ENCODE measurements at regions not wholly inside any gene's neighbourhood (a gene's known extent, or its start where the extent isn't known, plus 50 kb on each side); places are given as distances from the start of the nearest gene placed in this dataset.

DNA sequence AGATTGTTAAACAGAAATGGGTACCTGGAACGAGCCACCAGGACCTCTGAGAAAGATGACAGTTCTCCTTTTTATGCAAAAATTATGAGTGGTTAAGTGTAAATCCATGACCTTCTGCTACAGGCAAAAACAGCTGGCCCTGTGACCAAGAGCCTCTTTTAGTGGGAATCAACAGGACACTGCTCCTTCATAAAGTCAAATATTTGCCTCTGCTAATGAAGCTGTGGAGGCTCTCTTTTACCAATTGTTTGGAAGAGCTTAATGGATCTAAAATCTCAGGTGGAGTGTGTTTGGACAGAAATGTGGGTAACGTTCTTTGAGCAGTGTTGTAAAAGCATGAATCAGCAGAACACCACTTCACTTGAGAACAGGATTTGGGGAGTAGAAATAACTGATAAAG lies 117.5 kb upstream of the PCSK2 start:
- TF ChIP-seq GATA3 (IDR thresholded peaks at IDR 0.05; ENCODE audit: low read depth, low read length) = no peak
- TF ChIP-seq GATA2 (IDR thresholded peaks at IDR 0.05; ENCODE audit: low read depth, low read length) = no peak

DNA sequence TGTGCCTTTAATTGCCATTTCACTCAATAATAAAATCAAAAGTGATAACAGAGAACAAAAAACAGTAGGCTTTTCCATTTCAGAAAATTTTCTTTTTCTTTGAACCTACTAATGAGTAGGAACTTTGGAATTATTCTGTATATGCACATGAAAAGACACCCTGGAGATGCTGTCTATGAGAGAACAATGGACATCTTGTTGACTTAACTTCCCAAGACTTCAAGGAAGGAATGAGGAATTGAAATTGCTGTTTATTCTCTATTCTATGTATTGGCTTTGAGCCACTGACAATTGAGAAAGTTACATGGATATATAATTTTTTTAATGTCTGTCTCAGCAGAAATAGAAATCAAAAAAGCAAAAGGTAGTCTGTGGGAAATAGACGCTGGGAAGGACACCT lies 98.6 kb upstream of the PCSK2 start:
- TF ChIP-seq GATA2 (IDR thresholded peaks at IDR 0.05; ENCODE audit: low read depth, low read length) (no peak), GATA3 (IDR thresholded peaks at IDR 0.05; ENCODE audit: low read depth, low read length) (no peak)

DNA sequence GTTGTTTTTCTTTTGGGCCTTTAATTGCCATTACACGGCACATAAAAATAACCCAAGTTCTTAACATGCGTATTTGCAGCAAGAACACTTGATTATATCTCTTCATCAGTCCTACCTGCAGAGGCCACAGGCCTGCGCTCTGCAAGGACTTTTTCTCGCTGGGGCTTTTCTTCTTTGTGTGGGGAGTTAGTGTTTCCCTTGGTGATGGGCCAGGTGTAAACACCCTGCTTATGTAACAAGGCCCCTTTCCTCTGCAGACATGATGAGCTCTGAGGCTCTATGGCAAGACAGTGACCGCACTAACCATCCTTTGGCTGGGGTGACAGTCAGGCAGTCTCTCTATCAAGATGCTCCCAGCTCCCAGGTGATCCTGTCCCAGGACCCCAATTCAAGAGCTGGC lies 97.8 kb upstream of the PCSK2 start:
- TF ChIP-seq GATA2 (IDR thresholded peaks at IDR 0.05; ENCODE audit: low read depth, low read length) (no peak), GATA3 (IDR thresholded peaks at IDR 0.05; ENCODE audit: low read depth, low read length) (no peak)

DNA sequence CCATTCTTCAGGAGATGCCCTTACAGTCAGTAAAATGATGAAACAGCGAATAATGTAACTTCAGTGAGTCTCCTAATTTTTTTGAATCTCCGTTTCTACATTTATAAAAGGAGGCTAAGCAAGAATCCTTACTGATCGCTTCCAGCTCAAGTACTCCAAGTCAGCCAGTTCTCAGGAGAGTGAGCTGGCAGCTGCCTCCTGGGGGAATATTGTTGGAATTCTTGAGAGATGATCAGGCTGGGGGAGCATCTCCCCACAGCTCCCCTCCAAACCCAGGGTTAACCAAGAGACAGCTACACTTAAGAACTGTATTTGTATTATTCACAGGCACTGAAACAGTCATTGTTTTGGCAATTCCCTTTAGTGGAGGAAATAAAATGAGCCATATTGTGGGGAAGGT lies 89.1 kb upstream of the PCSK2 start:
- TF ChIP-seq GATA3 (IDR thresholded peaks at IDR 0.05; ENCODE audit: low read depth, low read length) = no peak

DNA sequence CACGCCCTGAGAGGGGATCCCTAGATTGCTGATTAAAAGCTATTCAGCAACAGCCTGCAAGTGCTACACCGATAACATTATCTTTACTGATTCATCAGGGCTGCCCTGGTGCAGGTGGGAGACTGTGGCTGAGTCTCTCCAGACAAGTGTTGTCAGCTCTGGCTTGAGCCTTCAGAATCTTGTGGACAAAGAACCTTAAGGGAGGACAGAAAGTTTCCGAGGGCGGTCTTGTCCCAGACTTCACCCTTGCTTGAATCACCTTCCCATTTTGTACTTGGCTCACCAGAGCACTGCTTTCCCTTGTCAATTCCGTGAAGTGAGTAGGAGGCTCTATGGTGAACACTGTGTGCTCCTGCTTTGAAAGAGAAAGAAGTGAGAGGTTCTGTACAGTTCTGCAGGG lies 88.6 kb upstream of the PCSK2 start:
- no peak for TF ChIP-seq GATA3 (IDR thresholded peaks at IDR 0.05; ENCODE audit: low read depth, low read length)
- no peak for TF ChIP-seq GATA2 (IDR thresholded peaks at IDR 0.05; ENCODE audit: low read depth, low read length)

DNA sequence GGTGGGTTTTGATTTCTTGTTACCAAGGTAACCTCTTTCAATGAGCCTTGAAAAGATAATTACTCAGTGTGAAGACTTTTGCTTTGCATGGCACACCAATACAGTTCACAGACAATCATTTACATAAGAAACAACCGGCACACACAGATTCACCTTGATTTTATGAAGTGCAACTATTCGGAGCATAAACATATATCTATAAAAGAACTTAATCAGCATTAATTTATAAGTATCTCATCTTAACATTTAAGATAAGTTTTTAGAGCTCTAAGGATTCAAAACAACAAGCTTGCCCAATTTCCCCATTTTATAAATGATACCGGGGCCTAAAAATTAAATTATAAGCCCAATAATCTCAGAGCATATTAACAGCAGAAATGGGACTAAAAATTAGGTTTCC lies 85.9 kb upstream of the PCSK2 start:
- no peak for TF ChIP-seq GATA3 (IDR thresholded peaks at IDR 0.05; ENCODE audit: low read depth, low read length)
- no peak for TF ChIP-seq GATA2 (IDR thresholded peaks at IDR 0.05; ENCODE audit: low read depth, low read length)

DNA sequence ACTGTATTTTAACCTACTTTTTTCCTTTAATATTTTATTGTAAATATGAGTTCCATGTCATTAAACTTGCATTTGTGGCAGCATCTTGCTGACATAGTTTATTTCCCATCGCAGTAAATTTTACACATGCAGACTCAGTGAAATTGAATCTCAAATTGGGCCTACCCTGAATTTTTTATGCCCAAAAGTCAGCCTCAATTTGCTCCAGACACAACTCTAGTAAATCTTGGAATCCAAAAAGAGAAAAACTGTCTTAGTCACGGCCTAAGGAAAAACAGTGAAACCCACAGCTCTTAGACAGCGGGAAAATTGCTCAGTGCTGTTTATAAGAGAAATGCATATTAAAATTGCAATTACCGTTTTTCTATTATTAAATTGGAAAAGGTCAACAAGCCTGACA lies 85.3 kb upstream of the PCSK2 start:
- no peak for TF ChIP-seq GATA2 (IDR thresholded peaks at IDR 0.05; ENCODE audit: low read depth, low read length)
- no peak for TF ChIP-seq GATA3 (IDR thresholded peaks at IDR 0.05; ENCODE audit: low read depth, low read length)

DNA sequence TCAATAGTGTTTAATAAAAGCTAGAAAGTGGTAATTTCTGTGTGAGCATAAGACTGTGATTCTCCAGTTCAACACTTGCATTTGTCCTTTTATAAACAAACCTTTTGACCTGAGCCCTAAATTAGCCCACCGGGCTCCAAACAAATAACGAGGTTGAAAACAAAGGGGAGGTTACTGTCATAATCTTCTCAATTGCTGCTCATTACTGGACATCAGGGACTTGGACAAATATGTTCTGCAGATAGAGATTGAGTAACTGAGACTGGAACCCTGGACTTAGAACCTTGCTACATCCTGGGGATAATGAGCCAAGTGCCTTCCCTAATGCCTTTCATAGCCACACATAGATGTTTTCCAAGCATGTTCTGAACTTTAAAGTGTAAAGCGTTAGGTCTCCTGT lies 84.2 kb upstream of the PCSK2 start:
- TF ChIP-seq GATA2 (IDR thresholded peaks at IDR 0.05; ENCODE audit: low read depth, low read length) = no peak
- TF ChIP-seq GATA3 (IDR thresholded peaks at IDR 0.05; ENCODE audit: low read depth, low read length) = no peak

DNA sequence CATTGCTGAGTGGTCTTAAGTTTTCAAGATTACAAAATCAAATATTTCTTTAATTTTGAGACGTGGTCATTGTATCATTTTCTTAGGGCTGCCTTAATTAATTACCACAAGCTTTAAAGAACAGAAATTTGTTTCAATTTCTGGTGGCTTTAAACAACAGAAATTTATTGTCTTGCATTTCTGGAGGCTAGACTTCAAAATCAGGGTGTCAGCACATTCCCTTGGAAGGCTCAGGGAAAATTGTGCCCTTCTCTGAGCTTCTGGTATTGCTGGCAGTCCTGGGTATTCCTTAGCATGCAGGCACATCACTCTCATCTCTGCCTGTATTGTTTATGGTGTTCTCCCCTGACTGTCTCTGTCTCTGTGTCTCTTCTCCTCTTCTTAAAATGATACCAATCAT lies 76.0 kb upstream of the PCSK2 start:
- no peak for TF ChIP-seq GATA2 (IDR thresholded peaks at IDR 0.05; ENCODE audit: low read depth, low read length)
- TF ChIP-seq GATA3 (IDR thresholded peaks at IDR 0.05; ENCODE audit: low read depth, low read length) = no peak

DNA sequence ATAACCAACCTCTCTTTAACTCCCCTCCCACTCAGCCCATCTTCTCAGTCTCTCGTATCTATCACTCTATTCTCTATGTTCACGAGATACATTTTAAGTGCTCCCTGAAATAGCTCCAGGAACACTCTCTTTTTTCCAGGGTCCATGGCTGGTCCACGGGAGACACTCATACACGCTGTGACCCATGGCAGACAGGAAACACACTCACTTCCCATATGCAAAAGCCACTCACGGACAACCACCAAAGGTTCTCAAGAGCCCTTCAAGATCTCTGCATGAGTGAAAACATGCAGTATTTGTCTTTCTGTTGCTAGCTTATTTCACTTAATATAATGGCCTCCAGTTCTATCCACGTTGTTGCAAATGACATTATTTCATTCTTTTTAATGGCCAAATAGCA lies 71.4 kb upstream of the PCSK2 start:
- TF ChIP-seq GATA3 (IDR thresholded peaks at IDR 0.05; ENCODE audit: low read depth, low read length) (no peak), GATA2 (IDR thresholded peaks at IDR 0.05; ENCODE audit: low read depth, low read length) (no peak)

DNA sequence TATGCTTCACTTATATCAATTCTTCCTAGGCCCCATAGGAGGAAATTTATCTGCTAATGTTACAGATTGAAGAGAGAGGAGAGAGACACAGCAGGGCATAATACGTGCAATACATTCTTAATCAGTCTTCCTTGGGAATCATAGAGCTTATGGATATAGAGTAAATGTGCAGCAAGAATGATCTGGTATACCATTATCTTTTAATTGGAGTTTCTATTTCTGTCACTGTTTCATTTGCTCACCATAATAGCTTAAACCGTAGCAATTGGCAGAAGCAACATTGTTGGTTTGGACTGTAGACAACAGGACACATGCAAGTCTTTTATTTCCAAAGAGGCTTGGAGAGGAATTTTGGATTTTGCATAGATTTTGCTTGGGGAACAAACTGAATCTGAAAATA lies 68.1 kb upstream of the PCSK2 start:
- TF ChIP-seq GATA2 (IDR thresholded peaks at IDR 0.05; ENCODE audit: low read depth, low read length) (no peak), GATA3 (IDR thresholded peaks at IDR 0.05; ENCODE audit: low read depth, low read length) (no peak)

DNA sequence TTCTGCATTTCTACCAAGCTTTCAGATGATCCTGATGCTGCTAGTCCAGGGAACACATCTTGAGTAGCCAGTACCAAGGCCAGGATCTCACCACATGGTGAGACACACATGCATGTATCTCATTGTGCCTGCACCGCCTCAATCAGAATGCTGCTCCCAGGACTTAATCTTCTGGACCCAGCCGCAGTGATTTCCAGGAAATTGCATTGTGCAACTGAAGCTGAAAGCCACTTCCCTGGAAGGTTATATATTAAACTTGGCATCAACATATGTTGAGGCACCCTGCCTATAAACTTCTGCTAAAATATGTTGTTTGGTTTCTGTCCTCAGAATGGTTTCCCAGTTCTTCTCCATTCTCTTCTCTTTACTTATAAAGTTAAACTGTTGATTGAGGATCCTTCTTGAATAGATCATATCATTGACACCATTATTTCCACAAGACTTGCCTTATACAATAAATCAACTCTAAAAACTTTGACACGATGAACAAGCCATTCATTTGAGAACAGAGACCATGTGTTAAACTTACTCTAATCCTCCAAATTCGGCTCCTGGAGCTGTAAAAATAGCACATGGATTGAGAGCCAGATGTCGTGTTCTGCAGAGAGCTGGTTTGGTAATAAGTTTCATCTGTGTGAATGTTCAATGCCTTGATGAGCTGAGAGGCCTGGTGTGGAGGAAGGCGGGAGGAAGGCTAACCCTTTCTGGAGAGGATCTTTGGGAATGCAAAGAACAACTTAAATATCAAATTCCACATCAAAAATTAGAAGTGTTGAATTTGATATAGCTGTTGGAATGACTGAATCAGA lies 65.0 kb upstream of the PCSK2 start:
- TF ChIP-seq GATA2 (IDR thresholded peaks at IDR 0.05; ENCODE audit: low read depth, low read length) = no peak
- no peak for TF ChIP-seq GATA3 (IDR thresholded peaks at IDR 0.05; ENCODE audit: low read depth, low read length)

DNA sequence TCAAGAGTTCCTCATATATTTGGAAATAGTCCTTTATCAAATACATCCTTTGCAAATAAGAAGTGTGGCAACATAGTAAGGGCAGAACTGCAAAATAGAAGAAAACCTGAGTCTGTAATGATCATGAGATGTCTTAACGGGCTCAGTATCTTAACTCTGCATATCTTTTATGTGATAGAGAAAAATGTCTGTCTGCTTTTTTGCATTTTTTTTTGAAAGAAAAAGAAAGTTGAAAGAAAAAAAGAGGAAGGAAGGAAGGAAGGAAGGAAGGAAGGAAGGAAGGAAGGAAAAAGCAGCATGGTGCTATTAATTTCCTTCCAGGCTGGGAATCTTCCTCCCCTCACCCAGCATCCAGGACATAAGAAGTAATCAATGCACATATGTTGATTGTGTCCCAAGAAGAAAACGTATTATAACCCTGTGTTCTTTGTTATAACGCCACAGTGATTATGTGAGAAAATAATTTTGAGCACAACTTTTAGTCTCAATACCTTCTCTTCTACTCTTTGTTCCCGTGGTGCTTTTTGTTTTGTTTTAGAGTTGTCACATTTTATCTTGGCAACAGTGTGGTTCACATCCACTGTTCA lies 58.7 kb upstream of the PCSK2 start:
- TF ChIP-seq GATA2 (IDR thresholded peaks at IDR 0.05; ENCODE audit: low read depth, low read length) = no peak
- no peak for TF ChIP-seq GATA3 (IDR thresholded peaks at IDR 0.05; ENCODE audit: low read depth, low read length)

DNA sequence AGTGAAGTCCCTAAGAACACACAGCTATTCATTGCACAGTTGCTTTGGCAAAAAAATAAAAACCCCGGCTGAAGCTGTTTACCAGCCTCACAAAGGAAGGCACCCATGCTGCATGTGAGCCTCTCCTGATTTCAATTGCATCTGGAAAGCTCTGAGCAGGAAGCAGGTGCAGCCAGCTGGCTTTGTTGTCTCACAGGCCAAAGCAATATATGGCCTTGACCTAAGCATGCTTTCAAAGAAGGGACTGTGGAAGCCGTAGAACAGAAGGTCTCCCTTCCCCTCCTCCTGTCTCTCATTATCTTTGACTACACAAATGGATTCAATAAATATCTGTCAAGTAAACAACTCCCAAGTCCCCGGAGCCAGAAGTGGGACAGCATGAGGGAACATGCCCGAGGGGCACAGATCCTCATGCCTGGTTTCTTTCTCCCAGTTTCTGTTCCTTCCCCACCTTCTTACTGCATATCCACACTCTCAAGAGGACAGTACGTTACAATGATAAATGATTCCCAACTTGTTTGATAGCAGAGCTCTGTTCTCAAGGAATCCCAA lies 57.2 kb upstream of the PCSK2 start:
- TF ChIP-seq GATA2 (IDR thresholded peaks at IDR 0.05; ENCODE audit: low read depth, low read length) (no peak), GATA3 (IDR thresholded peaks at IDR 0.05; ENCODE audit: low read depth, low read length) (no peak)

DNA sequence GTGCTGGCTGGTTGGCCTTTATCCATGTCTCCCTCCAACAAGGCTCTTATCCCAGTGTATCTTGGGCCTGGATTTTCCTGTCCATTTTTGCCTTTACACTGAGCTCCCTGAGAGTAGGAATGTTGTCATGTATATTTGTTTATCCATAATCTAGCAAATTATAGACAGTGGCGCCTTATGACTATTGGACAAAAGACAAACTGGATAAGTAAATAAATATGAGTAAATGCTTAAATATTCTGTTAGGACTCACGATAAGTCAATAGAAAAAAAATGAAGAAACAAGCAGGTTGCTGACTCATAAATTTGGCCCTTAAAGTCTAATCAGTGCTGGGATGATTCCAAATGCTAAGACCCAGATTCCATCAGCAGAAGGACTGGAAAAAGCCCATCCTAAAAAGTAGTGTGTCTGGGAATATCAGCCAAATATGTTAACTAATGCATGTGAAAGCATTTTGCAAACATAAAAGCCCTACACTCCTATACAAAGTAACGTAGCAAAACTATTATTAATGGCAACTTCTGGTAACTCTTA lies 55.0 kb upstream of the PCSK2 start:
- TF ChIP-seq GATA2 (IDR thresholded peaks at IDR 0.05; ENCODE audit: low read depth, low read length) (no peak), GATA3 (IDR thresholded peaks at IDR 0.05; ENCODE audit: low read depth, low read length) (no peak)

Data from SH-SY5Y (cell line).